Lower leg skin (tissue), 3 donors: ENCODE measurements at regions not wholly inside any gene's neighbourhood (a gene's known extent, or its start where the extent isn't known, plus 50 kb on each side); places are given as distances from the start of the nearest gene placed in this dataset.

Experiments used
- POLR2A ChIP-seq, 2 donors: fragments of 450-650 bp; IDR thresholded peaks; one replicate each; pipeline ENCODE4 v1.6.1; 2016 to 2017; ENCODE audit warnings: antibody characterized with exemption in 2 of 2, mild to moderate bottlenecking in 1 of 2, moderate library complexity in 1 of 2
- TF ChIP-seq, protein P1 (sequence below), 3 donors: fragments of 450-650 bp; IDR thresholded peaks; one replicate each; pipeline ENCODE4 v1.5.1; 2016; ENCODE audit warnings: antibody characterized with exemption in 3 of 3, mild to moderate bottlenecking in 3 of 3, moderate library complexity in 2 of 3

DNA sequence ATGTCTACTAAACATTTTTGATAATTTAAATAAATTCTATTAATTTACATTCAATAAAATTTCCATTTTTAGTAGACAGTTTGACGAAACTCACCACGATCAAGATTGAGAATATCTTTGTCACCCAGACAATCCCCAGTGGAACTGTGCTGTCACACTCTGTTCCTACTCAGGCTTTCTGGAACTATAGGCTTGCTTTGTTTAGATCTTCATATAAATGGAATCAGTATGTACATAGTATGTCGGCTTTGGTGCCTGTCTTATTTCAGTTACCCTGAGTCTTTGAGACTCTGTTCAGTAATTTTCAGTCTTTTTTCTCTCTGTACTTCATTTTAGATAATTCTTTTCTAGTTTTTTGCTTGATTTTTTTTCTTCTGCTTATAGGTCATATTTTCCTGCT is 163.5 kb upstream of the EMCN start:
- no peak for TF ChIP-seq POLR2A (IDR thresholded peaks at IDR 0.05)
- TF ChIP-seq, protein P1, sequence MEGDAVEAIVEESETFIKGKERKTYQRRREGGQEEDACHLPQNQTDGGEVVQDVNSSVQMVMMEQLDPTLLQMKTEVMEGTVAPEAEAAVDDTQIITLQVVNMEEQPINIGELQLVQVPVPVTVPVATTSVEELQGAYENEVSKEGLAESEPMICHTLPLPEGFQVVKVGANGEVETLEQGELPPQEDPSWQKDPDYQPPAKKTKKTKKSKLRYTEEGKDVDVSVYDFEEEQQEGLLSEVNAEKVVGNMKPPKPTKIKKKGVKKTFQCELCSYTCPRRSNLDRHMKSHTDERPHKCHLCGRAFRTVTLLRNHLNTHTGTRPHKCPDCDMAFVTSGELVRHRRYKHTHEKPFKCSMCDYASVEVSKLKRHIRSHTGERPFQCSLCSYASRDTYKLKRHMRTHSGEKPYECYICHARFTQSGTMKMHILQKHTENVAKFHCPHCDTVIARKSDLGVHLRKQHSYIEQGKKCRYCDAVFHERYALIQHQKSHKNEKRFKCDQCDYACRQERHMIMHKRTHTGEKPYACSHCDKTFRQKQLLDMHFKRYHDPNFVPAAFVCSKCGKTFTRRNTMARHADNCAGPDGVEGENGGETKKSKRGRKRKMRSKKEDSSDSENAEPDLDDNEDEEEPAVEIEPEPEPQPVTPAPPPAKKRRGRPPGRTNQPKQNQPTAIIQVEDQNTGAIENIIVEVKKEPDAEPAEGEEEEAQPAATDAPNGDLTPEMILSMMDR (IDR thresholded peaks at IDR 0.05) = no peak
